WTC11 (cell line): ENCODE measurements at regions not wholly inside any gene's neighbourhood (a gene's known extent, or its start where the extent isn't known, plus 50 kb on each side); places are given as distances from the start of the nearest gene placed in this dataset.

Experiments
- ATAC-seq: fragments of 200-7000 bp; cut with Tn5 transposase; 2 replicates; pipeline ENCODE4 v1.10.0; 2021; ENCODE audit warnings: mild to moderate bottlenecking, moderate library complexity
- CTCF ChIA-PET: fragments of 300-600 bp; sonication (Branson Sonifier 250); formaldehyde crosslinking; loops from one replicate; lab custom pipeline; 2021; ENCODE audit warnings: antibody characterized with exemption; lab: Charles Lee
- POLR2A ChIA-PET: fragments of 350-600 bp; sonication (Branson Sonifier 250); formaldehyde crosslinking; loops from one replicate; lab custom pipeline; 2021; ENCODE audit warnings: antibody characterized with exemption; lab: Charles Lee
- DNase-seq: peaks from one replicate; pipeline ENCODE4 v3.0.0; 2021; ENCODE audit warnings: low spot score
- H3K27ac Mint-ChIP-seq: 2 replicates; pipeline ENCODE4 v1.8.0; 2021; ENCODE audit warnings: mixed read lengths
- H3K27me3 Mint-ChIP-seq: 2 replicates; pipeline ENCODE4 v1.8.0; 2021; ENCODE audit warnings: low read depth, mild to moderate bottlenecking, moderate library complexity, mixed read lengths
- H3K36me3 Mint-ChIP-seq: 2 replicates; pipeline ENCODE4 v1.8.0; 2021; ENCODE audit warnings: mixed read lengths
- H3K4me1 Mint-ChIP-seq: 2 replicates; pipeline ENCODE4 v1.8.0; 2022; ENCODE audit warnings: mixed read lengths
- H3K4me3 Mint-ChIP-seq: 2 replicates; pipeline ENCODE4 v1.8.0; 2021; ENCODE audit warnings: mild to moderate bottlenecking, moderate library complexity, mixed read lengths
- H3K9me3 Mint-ChIP-seq: 2 replicates; pipeline ENCODE4 v1.8.0; 2021; ENCODE audit warnings: mixed read lengths
- CREM ChIP-seq: sonication (generic); formaldehyde crosslinking; IDR thresholded peaks from 2 replicates; pipeline ENCODE4 v1.8.1; 2022; ENCODE audit warnings: mild to moderate bottlenecking, missing genetic modification reagents, moderate library complexity
- ESRRA ChIP-seq: sonication (generic); formaldehyde crosslinking; IDR thresholded peaks from 2 replicates; pipeline ENCODE4 v1.8.1; 2022; ENCODE audit warnings: mild to moderate bottlenecking, missing genetic modification reagents, borderline replicate concordance
- GRHL2 ChIP-seq: fragments of 250-450 bp; sonication (Bioruptor Pico); IDR thresholded peaks from 2 replicates; pipeline ENCODE4 v1.8.0; 2022; ENCODE audit warnings: mild to moderate bottlenecking, moderate library complexity; ENCODE audit not compliant: insufficient replicate concordance, severe bottlenecking
- MYBL2 ChIP-seq: sonication (generic); formaldehyde crosslinking; IDR thresholded peaks from 2 replicates; pipeline ENCODE4 v1.8.1; 2023; ENCODE audit warnings: mild to moderate bottlenecking, moderate library complexity, missing genetic modification reagents
- NFATC4 ChIP-seq: fragments of 250-450 bp; sonication (Bioruptor Pico); IDR thresholded peaks from 2 replicates; pipeline ENCODE4 v1.9.0; 2021; ENCODE audit warnings: mild to moderate bottlenecking
- NR2C2 ChIP-seq: sonication (generic); formaldehyde crosslinking; IDR thresholded peaks from 2 replicates; pipeline ENCODE4 v1.8.0; 2022; ENCODE audit warnings: mild to moderate bottlenecking, missing genetic modification reagents
- PRRX2 ChIP-seq: fragments of 250-450 bp; sonication (Bioruptor Pico); IDR thresholded peaks from 2 replicates; pipeline ENCODE4 v1.8.0; 2021; ENCODE audit warnings: mild to moderate bottlenecking
- RELA ChIP-seq: sonication (generic); formaldehyde crosslinking; IDR thresholded peaks from 2 replicates; pipeline ENCODE4 v1.8.1; 2022; ENCODE audit warnings: missing genetic modification reagents, mild to moderate bottlenecking, borderline replicate concordance
- TEAD1 ChIP-seq: sonication (generic); formaldehyde crosslinking; IDR thresholded peaks from 2 replicates; pipeline ENCODE4 v1.8.0; 2022; ENCODE audit warnings: mild to moderate bottlenecking, missing genetic modification reagents
- TP53 ChIP-seq: sonication (generic); formaldehyde crosslinking; IDR thresholded peaks from 2 replicates; pipeline ENCODE4 v1.8.1; 2023; ENCODE audit warnings: mild to moderate bottlenecking, missing genetic modification reagents
- ZNF138 ChIP-seq: sonication (generic); formaldehyde crosslinking; conservative IDR thresholded peaks from 2 replicates; pipeline ENCODE4 v1.8.1; 2022; ENCODE audit warnings: mild to moderate bottlenecking, moderate library complexity, missing genetic modification reagents
- ZNF317 ChIP-seq: sonication (generic); formaldehyde crosslinking; IDR thresholded peaks from 2 replicates; pipeline ENCODE4 v1.8.1; 2023; ENCODE audit warnings: low read depth, mild to moderate bottlenecking, moderate library complexity, missing genetic modification reagents, borderline replicate concordance
- TF ChIP-seq, protein P1 (sequence below): sonication (generic); formaldehyde crosslinking; IDR thresholded peaks from 2 replicates; pipeline ENCODE4 v1.8.1; 2022; ENCODE audit warnings: low read depth, mild to moderate bottlenecking, moderate library complexity, missing genetic modification reagents, borderline replicate concordance
- TF ChIP-seq, protein P2 (sequence below): sonication (generic); formaldehyde crosslinking; IDR thresholded peaks from 2 replicates; pipeline ENCODE4 v1.8.1; 2022; ENCODE audit warnings: missing genetic modification reagents, borderline replicate concordance
- TF ChIP-seq, protein P3 (sequence below): sonication (generic); formaldehyde crosslinking; conservative IDR thresholded peaks from 2 replicates; pipeline ENCODE4 v1.8.1; 2022; ENCODE audit warnings: mild to moderate bottlenecking, missing genetic modification reagents
- TF ChIP-seq, protein P4 (sequence below): sonication (generic); formaldehyde crosslinking; IDR thresholded peaks from 2 replicates; pipeline ENCODE4 v1.8.0; 2023; ENCODE audit warnings: missing genetic modification reagents
- TF ChIP-seq, protein P5 (sequence below): sonication (generic); formaldehyde crosslinking; IDR thresholded peaks from 2 replicates; pipeline ENCODE4 v1.8.1; 2023; ENCODE audit warnings: mild to moderate bottlenecking, missing genetic modification reagents, moderate library complexity
- TF ChIP-seq, protein P6 (sequence below): fragments of 250-450 bp; sonication (Bioruptor Pico); IDR thresholded peaks from 2 replicates; pipeline ENCODE4 v1.9.0; 2021; ENCODE audit warnings: mild to moderate bottlenecking
- TF ChIP-seq, protein P7 (sequence below): sonication (generic); formaldehyde crosslinking; IDR thresholded peaks from 2 replicates; pipeline ENCODE4 v1.8.0; 2023; ENCODE audit warnings: mild to moderate bottlenecking, missing genetic modification reagents
- TF ChIP-seq, protein P8 (sequence below): sonication (generic); formaldehyde crosslinking; IDR thresholded peaks from 2 replicates; pipeline ENCODE4 v1.8.1; 2023; ENCODE audit warnings: mild to moderate bottlenecking, missing genetic modification reagents

DNA sequence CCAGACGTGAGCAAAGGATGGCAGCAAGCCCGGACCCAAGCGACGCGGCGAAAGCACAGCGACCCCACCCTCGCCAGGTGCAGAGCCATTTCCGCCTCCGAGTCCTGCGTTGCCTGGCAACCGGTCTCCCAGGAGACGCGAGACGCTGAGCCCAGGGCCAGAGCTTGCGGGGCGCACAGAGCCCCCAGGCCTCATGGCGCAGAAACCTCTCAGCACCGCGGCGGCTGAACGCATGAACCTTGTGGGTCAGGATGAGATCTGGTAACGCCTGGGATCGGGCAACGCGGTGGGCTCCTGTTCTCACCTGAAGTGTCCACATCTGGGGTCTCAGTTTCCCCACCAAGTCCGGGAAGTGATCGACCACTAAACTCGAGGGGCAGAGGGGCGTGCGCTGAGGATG is 77.7 kb downstream of the ANKRD60 start:
- no peak for TF ChIP-seq ESRRA (CRISPR knock-in tag)
- TF ChIP-seq, protein P1, sequence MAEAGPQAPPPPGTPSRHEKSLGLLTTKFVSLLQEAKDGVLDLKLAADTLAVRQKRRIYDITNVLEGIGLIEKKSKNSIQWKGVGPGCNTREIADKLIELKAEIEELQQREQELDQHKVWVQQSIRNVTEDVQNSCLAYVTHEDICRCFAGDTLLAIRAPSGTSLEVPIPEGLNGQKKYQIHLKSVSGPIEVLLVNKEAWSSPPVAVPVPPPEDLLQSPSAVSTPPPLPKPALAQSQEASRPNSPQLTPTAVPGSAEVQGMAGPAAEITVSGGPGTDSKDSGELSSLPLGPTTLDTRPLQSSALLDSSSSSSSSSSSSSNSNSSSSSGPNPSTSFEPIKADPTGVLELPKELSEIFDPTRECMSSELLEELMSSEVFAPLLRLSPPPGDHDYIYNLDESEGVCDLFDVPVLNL: no peak
- TF ChIP-seq CREM (CRISPR knock-in tag): no peak
- TF ChIP-seq ZNF138: no peak
- no peak for TF ChIP-seq NFATC4
- TF ChIP-seq, protein P2, sequence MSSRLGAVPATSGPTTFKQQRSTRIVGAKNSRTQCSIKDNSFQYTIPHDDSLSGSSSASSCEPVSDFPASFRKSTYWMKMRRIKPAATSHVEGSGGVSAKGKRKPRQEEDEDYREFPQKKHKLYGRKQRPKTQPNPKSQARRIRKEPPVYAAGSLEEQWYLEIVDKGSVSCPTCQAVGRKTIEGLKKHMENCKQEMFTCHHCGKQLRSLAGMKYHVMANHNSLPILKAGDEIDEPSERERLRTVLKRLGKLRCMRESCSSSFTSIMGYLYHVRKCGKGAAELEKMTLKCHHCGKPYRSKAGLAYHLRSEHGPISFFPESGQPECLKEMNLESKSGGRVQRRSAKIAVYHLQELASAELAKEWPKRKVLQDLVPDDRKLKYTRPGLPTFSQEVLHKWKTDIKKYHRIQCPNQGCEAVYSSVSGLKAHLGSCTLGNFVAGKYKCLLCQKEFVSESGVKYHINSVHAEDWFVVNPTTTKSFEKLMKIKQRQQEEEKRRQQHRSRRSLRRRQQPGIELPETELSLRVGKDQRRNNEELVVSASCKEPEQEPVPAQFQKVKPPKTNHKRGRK (CRISPR knock-in tag): no peak
- TF ChIP-seq RELA: no peak
- no peak for TF ChIP-seq GRHL2 (CRISPR knock-in tag)
- no peak for TF ChIP-seq MYBL2 (CRISPR knock-in tag)
- TF ChIP-seq, protein P3, sequence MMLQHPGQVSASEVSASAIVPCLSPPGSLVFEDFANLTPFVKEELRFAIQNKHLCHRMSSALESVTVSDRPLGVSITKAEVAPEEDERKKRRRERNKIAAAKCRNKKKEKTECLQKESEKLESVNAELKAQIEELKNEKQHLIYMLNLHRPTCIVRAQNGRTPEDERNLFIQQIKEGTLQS (CRISPR knock-in tag): no peak
- TF ChIP-seq PRRX2 (CRISPR knock-in tag): no peak
- TF ChIP-seq TP53 (CRISPR knock-in tag): no peak
- peak; percentile 92 for DNase-seq
- ChIA-PET CTCF (interaction anchor here (1.6 kb wide), 1 partner anchor 528 kb away, joined by 3 read pairs; no protein-coding TSS in a partner anchor), POLR2A (no interaction called here)
- Mint-ChIP-seq H3K9me3 (peaks cover 10% of the 10 kb centered on the region), H3K36me3 (no peaks in the 10 kb centered on the region), H3K4me1 (peaks cover 14% of the 10 kb centered on the region), H3K27me3 (peaks cover 44% of the 10 kb centered on the region), H3K27ac (no peak overlapping the region), H3K4me3 (peak overlapping the region; percentile 59)
- peak; percentile 96 for ATAC-seq

DNA sequence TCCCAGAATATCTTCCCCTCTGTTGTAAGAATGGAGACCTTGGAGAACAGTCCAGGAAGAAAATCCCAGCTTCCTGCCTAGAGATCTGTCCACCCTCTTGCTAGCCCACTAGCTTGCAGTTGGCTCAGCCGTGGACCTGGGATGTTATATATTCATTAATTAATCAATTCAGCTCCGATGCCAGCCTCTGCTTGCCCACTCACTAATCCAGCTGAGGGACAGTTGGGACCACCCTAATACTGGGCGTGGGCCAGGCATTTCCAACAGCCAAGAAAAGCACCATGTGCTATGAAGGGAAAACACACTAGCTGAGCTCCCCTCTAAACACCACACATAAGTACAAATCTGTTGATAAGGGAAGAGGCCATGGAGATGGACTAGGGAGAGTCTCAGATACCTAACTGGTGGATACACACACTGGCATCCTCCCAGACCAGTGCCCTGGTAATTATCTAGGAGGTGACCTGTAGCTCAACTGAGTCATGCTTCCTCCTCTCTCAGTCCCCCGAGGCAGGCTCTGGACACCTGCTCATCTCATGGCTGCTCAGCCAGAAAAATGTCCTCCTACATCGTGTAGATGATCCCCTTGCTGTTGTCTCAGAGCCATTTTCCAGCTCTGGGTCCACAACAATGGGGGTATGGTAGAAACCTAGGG is 78.9 kb downstream of the ANKRD60 start:
- no peaks in the 10 kb centered on the region for H3K36me3 Mint-ChIP-seq
- no peak for TF ChIP-seq NR2C2 (CRISPR knock-in tag)
- TF ChIP-seq, protein P4, sequence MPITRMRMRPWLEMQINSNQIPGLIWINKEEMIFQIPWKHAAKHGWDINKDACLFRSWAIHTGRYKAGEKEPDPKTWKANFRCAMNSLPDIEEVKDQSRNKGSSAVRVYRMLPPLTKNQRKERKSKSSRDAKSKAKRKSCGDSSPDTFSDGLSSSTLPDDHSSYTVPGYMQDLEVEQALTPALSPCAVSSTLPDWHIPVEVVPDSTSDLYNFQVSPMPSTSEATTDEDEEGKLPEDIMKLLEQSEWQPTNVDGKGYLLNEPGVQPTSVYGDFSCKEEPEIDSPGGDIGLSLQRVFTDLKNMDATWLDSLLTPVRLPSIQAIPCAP (CRISPR knock-in tag): no peak
- TF ChIP-seq, protein P5, sequence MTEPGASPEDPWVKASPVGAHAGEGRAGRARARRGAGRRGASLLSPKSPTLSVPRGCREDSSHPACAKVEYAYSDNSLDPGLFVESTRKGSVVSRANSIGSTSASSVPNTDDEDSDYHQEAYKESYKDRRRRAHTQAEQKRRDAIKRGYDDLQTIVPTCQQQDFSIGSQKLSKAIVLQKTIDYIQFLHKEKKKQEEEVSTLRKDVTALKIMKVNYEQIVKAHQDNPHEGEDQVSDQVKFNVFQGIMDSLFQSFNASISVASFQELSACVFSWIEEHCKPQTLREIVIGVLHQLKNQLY (CRISPR knock-in tag): no peak
- TF ChIP-seq, protein P6, sequence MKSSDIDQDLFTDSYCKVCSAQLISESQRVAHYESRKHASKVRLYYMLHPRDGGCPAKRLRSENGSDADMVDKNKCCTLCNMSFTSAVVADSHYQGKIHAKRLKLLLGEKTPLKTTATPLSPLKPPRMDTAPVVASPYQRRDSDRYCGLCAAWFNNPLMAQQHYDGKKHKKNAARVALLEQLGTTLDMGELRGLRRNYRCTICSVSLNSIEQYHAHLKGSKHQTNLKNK (CRISPR knock-in tag): no peak
- no peak for TF ChIP-seq TEAD1
- TF ChIP-seq, protein P7, sequence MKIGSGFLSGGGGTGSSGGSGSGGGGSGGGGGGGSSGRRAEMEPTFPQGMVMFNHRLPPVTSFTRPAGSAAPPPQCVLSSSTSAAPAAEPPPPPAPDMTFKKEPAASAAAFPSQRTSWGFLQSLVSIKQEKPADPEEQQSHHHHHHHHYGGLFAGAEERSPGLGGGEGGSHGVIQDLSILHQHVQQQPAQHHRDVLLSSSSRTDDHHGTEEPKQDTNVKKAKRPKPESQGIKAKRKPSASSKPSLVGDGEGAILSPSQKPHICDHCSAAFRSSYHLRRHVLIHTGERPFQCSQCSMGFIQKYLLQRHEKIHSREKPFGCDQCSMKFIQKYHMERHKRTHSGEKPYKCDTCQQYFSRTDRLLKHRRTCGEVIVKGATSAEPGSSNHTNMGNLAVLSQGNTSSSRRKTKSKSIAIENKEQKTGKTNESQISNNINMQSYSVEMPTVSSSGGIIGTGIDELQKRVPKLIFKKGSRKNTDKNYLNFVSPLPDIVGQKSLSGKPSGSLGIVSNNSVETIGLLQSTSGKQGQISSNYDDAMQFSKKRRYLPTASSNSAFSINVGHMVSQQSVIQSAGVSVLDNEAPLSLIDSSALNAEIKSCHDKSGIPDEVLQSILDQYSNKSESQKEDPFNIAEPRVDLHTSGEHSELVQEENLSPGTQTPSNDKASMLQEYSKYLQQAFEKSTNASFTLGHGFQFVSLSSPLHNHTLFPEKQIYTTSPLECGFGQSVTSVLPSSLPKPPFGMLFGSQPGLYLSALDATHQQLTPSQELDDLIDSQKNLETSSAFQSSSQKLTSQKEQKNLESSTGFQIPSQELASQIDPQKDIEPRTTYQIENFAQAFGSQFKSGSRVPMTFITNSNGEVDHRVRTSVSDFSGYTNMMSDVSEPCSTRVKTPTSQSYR (CRISPR knock-in tag): no peak
- TF ChIP-seq ZNF317 (CRISPR knock-in tag): no peak
- TF ChIP-seq, protein P8, sequence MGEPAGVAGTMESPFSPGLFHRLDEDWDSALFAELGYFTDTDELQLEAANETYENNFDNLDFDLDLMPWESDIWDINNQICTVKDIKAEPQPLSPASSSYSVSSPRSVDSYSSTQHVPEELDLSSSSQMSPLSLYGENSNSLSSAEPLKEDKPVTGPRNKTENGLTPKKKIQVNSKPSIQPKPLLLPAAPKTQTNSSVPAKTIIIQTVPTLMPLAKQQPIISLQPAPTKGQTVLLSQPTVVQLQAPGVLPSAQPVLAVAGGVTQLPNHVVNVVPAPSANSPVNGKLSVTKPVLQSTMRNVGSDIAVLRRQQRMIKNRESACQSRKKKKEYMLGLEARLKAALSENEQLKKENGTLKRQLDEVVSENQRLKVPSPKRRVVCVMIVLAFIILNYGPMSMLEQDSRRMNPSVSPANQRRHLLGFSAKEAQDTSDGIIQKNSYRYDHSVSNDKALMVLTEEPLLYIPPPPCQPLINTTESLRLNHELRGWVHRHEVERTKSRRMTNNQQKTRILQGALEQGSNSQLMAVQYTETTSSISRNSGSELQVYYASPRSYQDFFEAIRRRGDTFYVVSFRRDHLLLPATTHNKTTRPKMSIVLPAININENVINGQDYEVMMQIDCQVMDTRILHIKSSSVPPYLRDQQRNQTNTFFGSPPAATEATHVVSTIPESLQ (CRISPR knock-in tag): no peak
- DNase-seq: no peak
- peaks cover 14% of the 10 kb centered on the region for H3K4me1 Mint-ChIP-seq
- ChIA-PET CTCF (interaction anchor here (1.6 kb wide), 1 partner anchor 527 kb away, joined by 3 read pairs; no protein-coding TSS in a partner anchor), POLR2A (no interaction called here)
- H3K9me3 Mint-ChIP-seq: peaks cover 10% of the 10 kb centered on the region
- H3K4me3 Mint-ChIP-seq: no peak overlapping the region
- no peak for ATAC-seq
- H3K27ac Mint-ChIP-seq: no peak overlapping the region
- peaks cover 44% of the 10 kb centered on the region for H3K27me3 Mint-ChIP-seq
